ENCODE measurements at regions not wholly inside any gene's neighbourhood (a gene's known extent, or its start where the extent isn't known, plus 50 kb on each side); places are given as distances from the start of the nearest gene placed in this dataset.

- DNase-seq (ENCODE audit: low read depth in 2 of 2, low spot score in 1 of 2), result no peak
These were observed 198.1 kb downstream of the SEC23A start for GRCh38 chr14:38904959-38905358.

GRCh38 chr14:38901791-38902190 is 201.2 kb downstream of the SEC23A start:
- DNase-seq (ENCODE audit: low read depth in 2 of 2, low spot score in 1 of 2), result no peak

DNA sequence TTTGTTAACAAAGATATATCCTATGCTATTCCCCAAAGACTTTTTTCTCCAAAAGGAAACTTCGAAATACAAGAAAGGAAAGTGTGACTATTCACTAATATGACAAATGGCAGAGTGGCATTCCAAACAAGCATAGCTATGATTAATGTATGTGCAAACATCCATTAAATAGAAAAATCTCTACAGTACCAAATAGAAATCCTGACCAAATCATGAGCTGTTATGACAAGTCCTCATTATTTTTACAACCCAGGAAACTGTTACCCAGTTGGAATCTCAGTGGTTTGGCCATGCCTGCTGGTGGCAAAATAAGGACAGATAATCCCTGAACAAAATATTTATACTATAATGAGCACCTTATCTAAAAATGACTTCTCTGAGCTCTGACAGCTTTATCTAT is 202.1 kb downstream of the SEC23A start:
- no peak for DNase-seq (ENCODE audit: low read depth in 2 of 2, low spot score in 1 of 2)

DNA sequence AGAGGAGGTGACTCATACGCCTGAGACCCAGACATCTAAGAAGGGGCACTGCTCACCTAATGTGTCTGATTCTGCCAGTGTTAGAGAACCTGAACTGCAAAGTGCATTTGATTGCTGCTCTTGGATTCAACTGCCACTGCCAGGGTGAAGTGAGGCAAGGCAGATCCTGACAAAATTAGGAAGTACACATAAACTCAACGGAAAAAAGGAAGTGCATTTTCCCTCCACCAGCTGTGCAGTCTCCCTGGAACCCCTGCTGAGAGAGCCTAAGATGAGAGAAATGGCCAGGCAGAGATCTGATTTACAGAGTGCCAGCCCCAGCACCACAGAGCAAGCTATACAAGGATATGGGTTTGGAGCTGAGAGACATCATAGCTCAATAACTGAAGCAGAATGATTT is 215.3 kb downstream of the SEC23A start:
- no peak for DNase-seq (ENCODE audit: low read depth in 2 of 2, low spot score in 1 of 2)

DNA sequence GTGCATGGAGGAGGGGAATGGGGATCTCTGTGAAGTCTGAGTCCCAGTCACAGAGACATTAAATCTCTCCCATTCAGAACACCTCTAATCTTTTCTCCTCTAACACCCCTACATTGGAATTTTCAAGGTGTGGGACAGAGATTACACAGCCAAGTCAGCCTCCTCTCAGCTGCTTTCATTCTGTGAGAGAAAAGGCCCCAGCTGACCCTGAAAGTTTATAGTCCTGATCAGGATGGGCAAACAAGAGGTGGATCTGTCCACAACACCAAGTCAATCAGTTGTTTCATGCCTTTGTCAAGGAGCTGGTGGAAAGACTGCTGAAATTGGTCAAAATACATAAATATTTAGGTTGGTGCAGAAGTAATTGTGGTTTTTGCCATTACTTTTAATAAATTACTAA is 218.9 kb downstream of the SEC23A start:
- no peak for DNase-seq (ENCODE audit: low read depth in 2 of 2, low spot score in 1 of 2)

DNA sequence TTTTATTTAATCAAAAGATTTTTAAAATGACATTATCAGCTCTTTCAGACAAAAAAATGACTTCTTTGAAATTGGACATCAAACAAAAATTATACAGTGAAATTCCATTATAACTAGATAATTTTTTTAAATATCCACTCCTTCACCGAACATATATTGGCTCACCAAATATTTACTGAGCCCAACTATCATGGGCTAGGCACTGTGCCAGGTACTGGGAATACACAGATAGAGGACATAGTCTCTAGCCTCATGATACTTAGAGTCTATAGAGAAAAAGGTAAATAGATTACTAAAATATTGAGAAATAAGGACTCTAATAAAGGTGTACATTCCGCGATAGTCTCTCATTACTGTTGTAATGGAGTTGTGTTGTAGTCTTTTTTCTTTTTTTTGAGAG is 219.9 kb downstream of the SEC23A start:
- no peak for DNase-seq (ENCODE audit: low read depth in 2 of 2, low spot score in 1 of 2)

DNA sequence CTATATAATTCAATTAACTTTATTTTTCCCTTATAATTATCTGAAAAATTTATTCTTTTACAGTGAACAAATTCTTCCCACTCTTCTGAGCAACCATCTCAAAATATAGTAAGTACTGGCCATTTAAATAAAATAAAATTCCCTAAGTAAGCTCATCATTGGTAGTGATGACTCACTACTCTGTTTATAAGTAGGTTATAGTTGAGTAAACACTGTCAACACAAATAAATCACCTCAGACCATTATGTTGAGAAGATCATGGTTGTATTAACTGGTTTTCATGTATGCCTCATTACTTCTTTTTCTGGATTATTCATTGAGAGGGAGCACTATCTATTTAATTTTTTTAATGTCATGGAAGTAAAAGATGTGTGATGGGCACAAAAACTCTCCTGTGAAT is 220.5 kb downstream of the SEC23A start:
- DNase-seq (ENCODE audit: low read depth in 2 of 2, low spot score in 1 of 2), result no peak

GRCh38 chr14:38880643-38881524 is 222.2 kb downstream of the SEC23A start:
- DNase-seq (ENCODE audit: low read depth in 2 of 2, low spot score in 1 of 2), result no peak

GRCh38 chr14:38877744-38878388 is 225.2 kb downstream of the SEC23A start:
- DNase-seq (ENCODE audit: low read depth in 2 of 2, low spot score in 1 of 2), result no peak

GRCh38 chr14:38874721-38875120 is 228.3 kb downstream of the SEC23A start:
- DNase-seq (ENCODE audit: low read depth in 2 of 2, low spot score in 1 of 2), result no peak

- DNase-seq (ENCODE audit: low read depth in 2 of 2, low spot score in 1 of 2), result no peak
These were observed 229.0 kb downstream of the SEC23A start for GRCh38 chr14:38873941-38874612.

DNA sequence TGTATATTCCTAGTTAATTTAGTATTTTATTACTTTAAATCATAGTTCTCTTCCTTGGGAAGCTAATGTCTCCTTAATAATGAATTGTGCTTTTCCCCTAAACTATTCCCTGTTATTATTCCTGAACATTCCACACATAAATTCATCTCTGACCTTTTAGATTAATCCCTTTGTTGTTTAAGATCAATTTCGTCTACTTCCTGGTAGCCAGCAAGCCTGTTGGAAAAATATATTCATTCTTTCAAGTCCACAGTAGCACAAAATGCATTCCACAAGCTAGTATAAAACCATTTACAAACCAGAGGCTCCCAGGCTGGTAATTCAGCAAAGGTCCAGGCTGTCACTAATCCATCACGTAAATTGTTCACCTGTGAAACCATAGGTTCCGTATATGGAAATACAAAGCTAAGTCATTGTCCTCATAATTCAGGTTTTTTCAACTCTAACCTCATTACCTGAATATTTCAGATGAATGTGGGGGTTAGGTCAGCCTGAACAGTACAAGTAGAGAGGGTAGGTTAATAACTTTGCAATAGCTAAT is 232.7 kb downstream of the SEC23A start:
- no peak for DNase-seq (ENCODE audit: low read depth in 2 of 2, low spot score in 1 of 2)

DNA sequence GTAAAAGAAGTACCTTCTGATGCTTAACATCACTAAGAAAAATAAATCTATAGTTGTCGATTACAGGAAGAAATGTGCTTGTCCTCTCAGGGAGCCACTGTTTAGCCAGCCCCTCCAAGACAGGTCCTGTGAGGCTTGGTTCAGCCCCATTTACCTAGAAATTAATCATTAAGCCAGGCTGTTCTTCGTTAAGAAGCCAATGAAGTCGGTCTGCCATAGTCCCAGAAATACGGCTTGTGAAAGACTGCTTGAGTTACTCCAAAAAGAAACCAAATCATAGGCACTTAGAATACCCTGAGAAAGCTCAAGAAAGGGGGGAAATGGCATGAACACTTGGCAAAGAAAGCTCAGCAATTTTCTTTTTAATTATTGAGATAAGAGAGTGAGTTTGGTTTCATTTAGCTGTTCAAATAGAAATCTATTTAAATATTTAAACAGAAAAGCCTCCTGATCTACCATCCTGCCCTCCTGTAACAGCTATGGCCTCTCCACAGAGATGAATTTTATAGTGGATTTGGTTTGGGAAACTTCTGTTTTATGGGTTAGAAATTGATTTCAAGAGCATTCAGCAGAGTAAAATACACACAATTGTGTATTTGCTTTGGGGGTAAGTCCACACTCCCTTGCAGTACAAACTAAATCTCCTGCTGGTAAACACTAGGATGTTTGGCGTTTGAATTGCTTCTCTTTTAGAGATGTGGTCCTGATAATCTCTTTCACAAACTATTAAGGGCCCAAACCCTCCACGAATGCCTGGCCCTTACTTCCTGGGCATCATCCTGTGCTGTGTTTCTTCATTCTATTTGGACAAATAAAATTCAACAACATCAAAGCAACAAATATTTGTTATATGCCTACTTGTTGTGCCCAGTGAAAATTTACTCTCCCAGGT is 234.4 kb downstream of the SEC23A start:
- no peak for DNase-seq (ENCODE audit: low read depth in 2 of 2, low spot score in 1 of 2)

DNA sequence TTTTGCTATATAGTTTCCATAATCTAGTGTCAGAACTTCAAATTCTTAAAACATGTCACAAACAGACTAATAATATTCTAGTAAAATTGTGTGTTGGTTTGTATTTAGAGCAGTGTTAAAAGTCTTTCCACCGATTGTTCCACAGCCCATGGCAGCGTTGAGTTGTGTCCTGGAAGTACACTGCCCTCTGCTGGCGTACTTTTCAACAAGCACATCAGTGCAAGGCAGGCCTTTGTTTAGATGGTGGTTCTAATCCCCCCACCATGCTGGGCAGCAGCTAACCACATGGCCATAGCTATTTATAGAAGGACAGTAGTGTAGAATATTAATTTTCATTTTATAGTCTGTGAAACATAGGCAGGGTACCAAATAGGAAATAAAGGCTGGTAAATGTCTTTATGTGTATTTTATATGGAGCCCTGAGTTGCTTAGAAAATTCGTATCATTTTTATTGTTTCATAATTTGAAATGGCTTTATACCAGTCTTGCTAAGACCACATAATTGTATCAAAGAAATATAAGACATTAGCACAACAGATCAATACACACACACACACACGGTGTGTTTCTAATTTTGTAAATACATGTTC is 235.4 kb downstream of the SEC23A start:
- DNase-seq (ENCODE audit: low read depth in 2 of 2, low spot score in 1 of 2), result peak in 1 of 2 donors; percentile 10

GRCh38 chr14:38866461-38866860 is 236.6 kb downstream of the SEC23A start:
- DNase-seq (ENCODE audit: low read depth in 2 of 2, low spot score in 1 of 2), result no peak

GRCh38 chr14:38862366-38862765 is 240.7 kb downstream of the SEC23A start:
- DNase-seq (ENCODE audit: low read depth in 2 of 2, low spot score in 1 of 2), result no peak

DNA sequence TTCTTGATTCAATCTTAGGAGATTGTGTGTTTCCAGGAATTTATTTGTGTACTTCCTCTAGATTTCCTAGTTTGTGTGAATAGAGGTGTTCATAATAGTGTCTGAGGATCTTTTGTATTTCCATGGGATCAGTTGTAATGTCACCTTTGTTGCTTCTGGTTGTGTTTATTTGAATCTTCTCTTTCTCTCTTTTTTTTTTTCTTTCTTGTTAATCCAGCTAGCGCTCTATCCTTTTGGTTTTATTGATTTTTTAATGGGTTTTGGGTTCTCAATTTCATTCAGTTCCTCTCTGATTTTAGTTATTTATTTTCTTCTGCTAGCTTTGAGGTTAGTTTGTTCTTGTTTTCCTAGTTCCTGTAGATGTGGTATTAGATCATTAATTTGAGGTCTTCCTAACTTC is 242.5 kb downstream of the SEC23A start:
- DNase-seq (ENCODE audit: low read depth in 2 of 2, low spot score in 1 of 2), result no peak

DNA sequence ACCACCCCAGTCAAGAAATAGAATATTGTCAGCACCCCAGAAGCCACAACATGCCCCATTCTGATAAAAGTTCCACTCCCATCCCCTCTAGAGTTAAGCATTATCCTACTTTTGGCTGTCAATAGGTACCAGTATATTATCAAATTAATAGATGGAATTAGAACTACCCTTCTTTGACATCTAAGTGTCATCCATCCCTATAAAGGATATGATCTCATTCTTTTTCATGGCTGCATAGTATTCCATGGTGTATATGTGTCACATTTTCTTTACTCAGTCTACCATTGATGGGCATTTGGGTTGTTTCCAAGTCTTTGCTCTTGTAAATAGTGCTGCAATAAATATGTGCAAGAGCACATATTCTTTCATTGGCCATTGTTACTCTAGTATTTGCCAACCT is 246.2 kb downstream of the SEC23A start:
- no peak for DNase-seq (ENCODE audit: low read depth in 2 of 2, low spot score in 1 of 2)

- no peak for DNase-seq (ENCODE audit: low read depth in 2 of 2, low spot score in 1 of 2)
These were observed 247.5 kb downstream of the SEC23A start for GRCh38 chr14:38855513-38855912.

GRCh38 chr14:38851111-38851510 is 251.9 kb downstream of the SEC23A start:
- DNase-seq (ENCODE audit: low read depth in 2 of 2, low spot score in 1 of 2), result no peak
